ENCODE measurements at regions not wholly inside any gene's neighbourhood (a gene's known extent, or its start where the extent isn't known, plus 50 kb on each side); places are given as distances from the start of the nearest gene placed in this dataset.

GRCh38 chr12:104834607-104835006 is 123.5 kb downstream of the SLC41A2 start:
- no peak for TF ChIP-seq POLR2AphosphoS5 (IDR thresholded peaks at IDR 0.05)
- TF ChIP-seq CTCF (IDR thresholded peaks at IDR 0.05): no peak
- no peak for TF ChIP-seq POLR2A (IDR thresholded peaks at IDR 0.05)

Measured in upper lobe of left lung (tissue), 4 donors.